NCI-H2196 treated with DMSO at 0.1 percent for 48 hours (cell line): ENCODE measurements at regions not wholly inside any gene's neighbourhood (a gene's known extent, or its start where the extent isn't known, plus 50 kb on each side); places are given as distances from the start of the nearest gene placed in this dataset.

Experiments used
- DNase-seq: peaks from one replicate; lab custom pipeline; 2025; ENCODE audit not compliant: unreplicated experiment; lab: John Stamatoyannopoulos, UW

- no peak for DNase-seq
Measured at GRCh38 chr12:124459852-124460645, 107.4 kb downstream of the NCOR2 start.

- no peak for DNase-seq
Measured at GRCh38 chr12:124458992-124459851, 108.2 kb downstream of the NCOR2 start.

- DNase-seq = no peak
Measured at GRCh38 chr12:124458220-124458991, 109.0 kb downstream of the NCOR2 start.

- DNase-seq = no peak
Measured at GRCh38 chr12:124457287-124458219, 109.9 kb downstream of the NCOR2 start.

- DNase-seq = no peak
Measured at GRCh38 chr12:124456652-124457152, 110.7 kb downstream of the NCOR2 start.

GRCh38 chr12:124456133-124456651 lies 111.2 kb downstream of the NCOR2 start:
- no peak for DNase-seq

- DNase-seq = no peak
Measured at GRCh38 chr12:124455336-124455735, 112.1 kb downstream of the NCOR2 start.

GRCh38 chr12:124454735-124455134 lies 112.7 kb downstream of the NCOR2 start:
- DNase-seq = no peak

GRCh38 chr12:124454352-124454725 lies 113.1 kb downstream of the NCOR2 start:
- no peak for DNase-seq

GRCh38 chr12:124453419-124454351 lies 113.7 kb downstream of the NCOR2 start:
- DNase-seq = no peak

- DNase-seq = no peak
Measured at GRCh38 chr12:124452576-124453331, 114.7 kb downstream of the NCOR2 start.

- no peak for DNase-seq
Measured at GRCh38 chr12:124451637-124452243, 115.7 kb downstream of the NCOR2 start.

- no peak for DNase-seq
Measured at GRCh38 chr12:124451016-124451415, 116.4 kb downstream of the NCOR2 start.

GRCh38 chr12:124450376-124450750 lies 117.0 kb downstream of the NCOR2 start:
- no peak for DNase-seq

- DNase-seq = no peak
Measured at GRCh38 chr12:124449623-124450375, 117.6 kb downstream of the NCOR2 start.

- DNase-seq = no peak
Measured at GRCh38 chr12:124448955-124449622, 118.3 kb downstream of the NCOR2 start.
